GM21737 (cell line): ENCODE measurements at regions not wholly inside any gene's neighbourhood (a gene's known extent, or its start where the extent isn't known, plus 50 kb on each side); places are given as distances from the start of the nearest gene placed in this dataset.
"Not testable (repeated sequence)": the region's sequence is repeated elsewhere in the genome, so short reads cannot be mapped to it uniquely, and the experiment has no call there.

ENCODE experiments used
- ATAC-seq: cut with Tn5 transposase; IDR thresholded peaks from one replicate; pipeline ENCODE4 v1.9.1; 2021; ENCODE audit warnings: mild to moderate bottlenecking, moderate library complexity; ENCODE audit not compliant: unreplicated experiment

GRCh38 chr2:126189527-126189926 is 466.4 kb upstream of the GYPC start:
- no peak for ATAC-seq

GRCh38 chr2:126200538-126200937 is 455.4 kb upstream of the GYPC start:
- no peak for ATAC-seq

- ATAC-seq, result no peak
Measured at GRCh38 chr2:126208266-126208665, 447.7 kb upstream of the GYPC start.

GRCh38 chr2:126212735-126213134 is 443.2 kb upstream of the GYPC start:
- no peak for ATAC-seq

GRCh38 chr2:126219081-126219480 is 436.9 kb upstream of the GYPC start:
- ATAC-seq, result no peak

- no peak for ATAC-seq
Measured at GRCh38 chr2:126220331-126220730, 435.6 kb upstream of the GYPC start.

GRCh38 chr2:126221506-126221905 is 434.5 kb upstream of the GYPC start:
- ATAC-seq, result no peak

- ATAC-seq, result no peak
Measured at GRCh38 chr2:126222278-126222677, 433.7 kb upstream of the GYPC start.

- ATAC-seq, result no peak
Measured at GRCh38 chr2:126224776-126225175, 431.2 kb upstream of the GYPC start.

GRCh38 chr2:126227250-126227649 is 428.7 kb upstream of the GYPC start:
- no peak for ATAC-seq

GRCh38 chr2:126228531-126228930 is 427.4 kb upstream of the GYPC start:
- no peak for ATAC-seq

- ATAC-seq, result no peak
Measured at GRCh38 chr2:126238251-126238650, 417.7 kb upstream of the GYPC start.

GRCh38 chr2:126239320-126239955 is 416.5 kb upstream of the GYPC start:
- ATAC-seq, result no peak

GRCh38 chr2:126241001-126241400 is 415.0 kb upstream of the GYPC start:
- no peak for ATAC-seq

GRCh38 chr2:126241411-126241810 is 414.5 kb upstream of the GYPC start:
- no peak for ATAC-seq

GRCh38 chr2:126244937-126245336 is 411.0 kb upstream of the GYPC start:
- no peak for ATAC-seq

GRCh38 chr2:126253669-126254068 is 402.3 kb upstream of the GYPC start:
- no peak for ATAC-seq

- ATAC-seq, result no peak
Measured at GRCh38 chr2:126264625-126265024, 391.3 kb upstream of the GYPC start.

- no peak for ATAC-seq
Measured at GRCh38 chr2:126269911-126270310, 386.0 kb upstream of the GYPC start.

- ATAC-seq, result no peak
Measured at GRCh38 chr2:126270587-126270986, 385.4 kb upstream of the GYPC start.

GRCh38 chr2:126272401-126272800 is 383.6 kb upstream of the GYPC start:
- no peak for ATAC-seq

- ATAC-seq, result no peak
Measured at GRCh38 chr2:126275098-126275497, 380.9 kb upstream of the GYPC start.

GRCh38 chr2:126276268-126276667 is 379.7 kb upstream of the GYPC start:
- ATAC-seq, result not testable (repeated sequence)
